Spleen (tissue), 11 donors: ENCODE measurements at regions not wholly inside any gene's neighbourhood (a gene's known extent, or its start where the extent isn't known, plus 50 kb on each side); places are given as distances from the start of the nearest gene placed in this dataset.

Experiments used
- DNase-seq: peaks from one replicate; pipeline ENCODE4 v3.0.0-alpha.2; 2020
- H3K27ac ChIP-seq, 8 donors: fragments of 200-600 bp; sonication (generic) in 7 of 8; 1 replicate in 4 of 8; 2 replicates in 4 of 8; pipeline versions ENCODE4 v1.5.0 to v1.8.0; 2016 to 2021; ENCODE audit warnings: inconsistent platforms in 4 of 8, mild to moderate bottlenecking in 4 of 8, moderate library complexity in 1 of 8
- H3K27me3 ChIP-seq, 7 donors: fragments of 200-600 bp; sonication (generic) in 6 of 7; replicated peaks in 1 of 7; 1 replicate in 4 of 7; 2 replicates in 3 of 7; pipeline versions ENCODE4 v1.5.0 to v1.8.0; 2016 to 2021; ENCODE audit warnings: inconsistent platforms in 3 of 7, mild to moderate bottlenecking in 1 of 7
- H3K36me3 ChIP-seq, 6 donors: fragments of 200-600 bp; sonication (generic) in 5 of 6; 1 replicate in 4 of 6; 2 replicates in 2 of 6; pipeline versions ENCODE4 v1.5.0 to v1.8.0; 2016 to 2021; ENCODE audit warnings: inconsistent platforms in 2 of 6
- H3K4me1 ChIP-seq, 6 donors: fragments of 200-600 bp; sonication (generic) in 5 of 6; 1 replicate in 3 of 6; 2 replicates in 3 of 6; pipeline versions ENCODE4 v1.5.0 to v1.8.0; 2016 to 2021; ENCODE audit warnings: inconsistent platforms in 3 of 6
- H3K4me3 ChIP-seq, 8 donors: fragments of 200-600 bp; sonication (generic) in 7 of 8; 1 replicate in 4 of 8; 2 replicates in 4 of 8; pipeline versions ENCODE4 v1.5.0 to v1.8.0; 2016 to 2021; ENCODE audit warnings: inconsistent platforms in 4 of 8, mild to moderate bottlenecking in 4 of 8, moderate library complexity in 2 of 8
- H3K9me3 ChIP-seq, 8 donors: fragments of 200-600 bp; sonication (generic) in 7 of 8; 1 replicate in 4 of 8; 2 replicates in 4 of 8; pipeline versions ENCODE4 v1.5.0 to v1.8.0; 2016 to 2021; ENCODE audit warnings: inconsistent platforms in 4 of 8
- POLR2A ChIP-seq, 3 donors: fragments of 450-650 bp; IDR thresholded peaks; one replicate each; pipeline ENCODE4 v1.5.1; 2017; ENCODE audit warnings: antibody characterized with exemption in 3 of 3, mild to moderate bottlenecking in 1 of 3
- POLR2AphosphoS5 ChIP-seq, 3 donors: sonication (generic); formaldehyde crosslinking; IDR thresholded peaks; one replicate each; pipeline ENCODE4 v1.5.1; 2017; ENCODE audit warnings: antibody characterized with exemption in 3 of 3
- WGBS, 5 donors: extraction: QIAGEN DNeasy Blood & Tissue Kit in 3 of 5; methylation state at CpG; one replicate each; pipeline versions ENCODE4 v1.1.5 to v1.1.7; 2013 to 2018; 5-methylcytosine and 5-hydroxymethylcytosine counted together
- intact Hi-C: fragments of 100-400 bp; cut with DNase I; formaldehyde crosslinking; loops from one replicate; pipeline ENCODE4 v1.15.0; 2023; ENCODE audit warnings: low total_unique reads
- TF ChIP-seq, protein P1 (sequence below), 11 experiments: fragments of 200-600 bp in 7 of 11; fragments of 450-650 bp in 4 of 11; sonication (generic) in 4 of 11; IDR thresholded peaks in 8 of 11; conservative IDR thresholded peaks in 3 of 11; 1 replicate in 7 of 11; 2 replicates in 4 of 11; pipeline versions ENCODE4 v1.4.0 to v1.8.0; 2016 to 2021; ENCODE audit warnings: antibody characterized with exemption in 11 of 11, inconsistent platforms in 4 of 11, mild to moderate bottlenecking in 1 of 11
- donor health status: healthy with polysubstance abuse.
- donor health status: DM: no; HTN: no; CAD: no; lungs with moderate emphysema.
- donor health status: DM: no; HTN: no; CAD: no.
- donor health status: Bipolar disorder and iron deficiency.
- donor health status: healthy.
- donor health status: DM: no; HTN: no; CAD: no.
- donor health status: DM: yes; HTN: yes; CAD: no.

DNA sequence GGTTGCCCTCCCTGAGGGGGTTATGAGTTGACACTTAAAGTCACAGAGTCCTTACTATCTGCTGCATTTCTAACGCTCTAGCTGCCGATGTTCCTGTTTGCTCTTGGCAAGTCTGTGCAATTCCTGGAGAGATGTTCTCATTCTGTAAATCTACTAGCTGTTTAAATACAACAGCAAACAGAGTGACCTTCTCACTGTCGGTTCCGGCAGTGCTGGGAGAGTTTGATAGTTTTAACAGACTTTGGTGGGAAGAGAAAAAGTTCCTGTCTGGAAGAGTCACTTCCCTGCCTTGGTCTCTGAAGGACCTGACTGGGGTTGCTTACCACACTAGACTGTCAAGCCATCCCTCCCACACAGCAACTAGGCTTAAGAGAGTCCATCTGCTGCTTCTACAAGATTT, 63.3 kb upstream of the ELMO1 start:
- Histone ChIP-seq H3K27me3 (no peaks in the 10 kb centered on the region), H3K36me3 (no peaks in the 10 kb centered on the region), H3K27ac (peak overlapping the region in 7 of 8 donors; percentile 25 to 81 (median 64)), H3K4me1 (peaks cover 0 to 24% (median 5%) of the 10 kb centered on the region in 6 donors), H3K4me3 (no peak overlapping the region), H3K9me3 (no peaks in the 10 kb centered on the region)
- intact Hi-C loops = no loop called here
- TF ChIP-seq POLR2A (IDR thresholded peaks at IDR 0.05) (no peak), POLR2AphosphoS5 (IDR thresholded peaks at IDR 0.05) (no peak)
- TF ChIP-seq, protein P1, sequence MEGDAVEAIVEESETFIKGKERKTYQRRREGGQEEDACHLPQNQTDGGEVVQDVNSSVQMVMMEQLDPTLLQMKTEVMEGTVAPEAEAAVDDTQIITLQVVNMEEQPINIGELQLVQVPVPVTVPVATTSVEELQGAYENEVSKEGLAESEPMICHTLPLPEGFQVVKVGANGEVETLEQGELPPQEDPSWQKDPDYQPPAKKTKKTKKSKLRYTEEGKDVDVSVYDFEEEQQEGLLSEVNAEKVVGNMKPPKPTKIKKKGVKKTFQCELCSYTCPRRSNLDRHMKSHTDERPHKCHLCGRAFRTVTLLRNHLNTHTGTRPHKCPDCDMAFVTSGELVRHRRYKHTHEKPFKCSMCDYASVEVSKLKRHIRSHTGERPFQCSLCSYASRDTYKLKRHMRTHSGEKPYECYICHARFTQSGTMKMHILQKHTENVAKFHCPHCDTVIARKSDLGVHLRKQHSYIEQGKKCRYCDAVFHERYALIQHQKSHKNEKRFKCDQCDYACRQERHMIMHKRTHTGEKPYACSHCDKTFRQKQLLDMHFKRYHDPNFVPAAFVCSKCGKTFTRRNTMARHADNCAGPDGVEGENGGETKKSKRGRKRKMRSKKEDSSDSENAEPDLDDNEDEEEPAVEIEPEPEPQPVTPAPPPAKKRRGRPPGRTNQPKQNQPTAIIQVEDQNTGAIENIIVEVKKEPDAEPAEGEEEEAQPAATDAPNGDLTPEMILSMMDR (IDR thresholded peaks at IDR 0.05 in 8 of 11, conservative IDR thresholded peaks at IDR 0.05 in 3 of 11) = no peak
- whole genome bisulfite sequencing, 5 donors = 54 to 90% (median 63%) methylated on average over 4 of the region's 4 CpGs
- DNase-seq = no peak

DNA sequence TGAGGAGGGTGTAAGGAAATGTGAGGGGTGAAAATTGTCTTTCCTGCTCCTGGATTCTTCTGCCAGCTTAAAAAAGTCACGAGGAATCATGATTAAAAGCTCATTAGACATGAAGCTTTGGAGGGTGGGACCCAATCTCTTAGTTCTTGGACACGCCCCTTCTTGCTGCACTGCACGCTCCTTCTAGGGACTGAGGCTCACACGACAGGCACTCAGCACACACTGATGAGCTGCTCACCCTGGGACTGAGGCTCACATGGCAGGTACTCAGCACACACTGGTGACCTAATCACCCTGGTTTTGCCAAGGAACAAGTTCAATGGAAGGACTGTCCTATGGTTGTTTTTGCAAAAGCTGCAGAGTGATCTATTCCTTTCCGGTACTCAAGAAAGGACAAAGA, 65.8 kb upstream of the ELMO1 start:
- peak overlapping the region in 7 of 8 donors; percentile 41 to 80 (median 69) for H3K27ac ChIP-seq
- H3K4me3 ChIP-seq = no peak overlapping the region
- no peaks in the 10 kb centered on the region for H3K36me3 ChIP-seq
- DNase-seq = no peak
- no peaks in the 10 kb centered on the region for H3K27me3 ChIP-seq
- no peaks in the 10 kb centered on the region for H3K9me3 ChIP-seq
- TF ChIP-seq, protein P1 (IDR thresholded peaks at IDR 0.05 in 8 of 11, conservative IDR thresholded peaks at IDR 0.05 in 3 of 11) = no peak
- no peak for TF ChIP-seq POLR2AphosphoS5 (IDR thresholded peaks at IDR 0.05)
- TF ChIP-seq POLR2A (IDR thresholded peaks at IDR 0.05) = no peak
- intact Hi-C loops = no loop called here
- 62 to 84% (median 75%) methylated on average over 4 to 5 of the region's 5 CpGs for WGBS, 5 donors
- peaks cover 0 to 24% (median 5%) of the 10 kb centered on the region in 6 donors for H3K4me1 ChIP-seq

DNA sequence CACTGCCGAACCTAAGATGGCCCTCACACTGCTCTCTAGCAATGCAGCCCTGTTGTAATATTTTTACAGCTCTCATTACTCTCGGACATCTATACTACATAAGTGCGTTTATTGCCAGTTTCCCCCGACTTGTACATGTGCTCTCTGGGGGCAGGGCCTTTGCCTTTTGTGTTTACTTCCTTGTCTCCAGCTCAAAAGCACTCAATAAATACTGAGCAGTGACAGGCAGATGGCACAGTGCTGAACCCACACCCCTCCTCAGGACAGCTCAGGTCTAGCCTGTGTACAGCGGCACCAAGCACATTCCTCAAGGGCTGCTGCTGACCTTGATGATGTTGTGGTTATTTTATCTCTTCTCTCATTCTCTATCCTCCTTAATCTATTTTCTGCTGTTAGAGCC, 68.0 kb upstream of the ELMO1 start:
- Histone ChIP-seq H3K9me3 (peaks cover 0 to 3% (median 0%) of the 10 kb centered on the region in 8 donors), H3K4me1 (peaks cover 0 to 9% (median 1%) of the 10 kb centered on the region in 6 donors), H3K4me3 (no peak overlapping the region), H3K27ac (no peak overlapping the region), H3K36me3 (no peaks in the 10 kb centered on the region), H3K27me3 (no peaks in the 10 kb centered on the region)
- intact Hi-C loops = no loop called here
- 71 to 77% (median 76%) methylated on average over 5 of the region's 5 CpGs for WGBS, 5 donors
- TF ChIP-seq, protein P1 (IDR thresholded peaks at IDR 0.05 in 8 of 11, conservative IDR thresholded peaks at IDR 0.05 in 3 of 11) = no peak
- TF ChIP-seq POLR2A (IDR thresholded peaks at IDR 0.05) (no peak), POLR2AphosphoS5 (IDR thresholded peaks at IDR 0.05) (no peak)
- DNase-seq = no peak

DNA sequence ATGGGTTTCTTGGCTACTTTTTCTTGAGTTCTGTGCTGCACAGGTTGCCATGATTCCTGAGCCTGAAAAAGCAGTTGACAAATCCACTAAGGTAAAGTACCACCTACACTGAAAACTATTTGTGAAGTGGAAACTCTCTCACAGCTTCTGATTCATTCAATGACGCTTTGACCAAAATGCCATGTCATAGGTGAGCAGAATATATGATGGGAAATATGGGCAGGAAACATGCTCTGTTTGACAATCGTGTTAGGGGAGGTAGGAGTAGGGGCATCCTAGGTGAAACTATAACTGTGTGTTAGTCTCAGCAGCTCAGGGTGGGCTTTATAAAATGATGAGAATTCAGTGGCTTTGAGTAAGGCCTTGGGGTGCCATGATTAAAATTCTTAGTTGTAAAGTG, 69.6 kb upstream of the ELMO1 start:
- Histone ChIP-seq H3K4me3 (no peak overlapping the region), H3K9me3 (peaks cover 0 to 6% (median 0%) of the 10 kb centered on the region in 8 donors), H3K27me3 (no peaks in the 10 kb centered on the region), H3K4me1 (peaks cover 0 to 5% (median 0%) of the 10 kb centered on the region in 6 donors), H3K27ac (no peak overlapping the region), H3K36me3 (no peaks in the 10 kb centered on the region)
- DNase-seq = no peak
- WGBS, 5 donors = 70 to 80% (median 72%) methylated on average over 2 of the region's 2 CpGs
- TF ChIP-seq POLR2AphosphoS5 (IDR thresholded peaks at IDR 0.05) (no peak), POLR2A (IDR thresholded peaks at IDR 0.05) (no peak)
- TF ChIP-seq, protein P1 (IDR thresholded peaks at IDR 0.05 in 8 of 11, conservative IDR thresholded peaks at IDR 0.05 in 3 of 11) = no peak
- intact Hi-C loops = no loop called here
